ENCODE measurements at regions not wholly inside any gene's neighbourhood (a gene's known extent, or its start where the extent isn't known, plus 50 kb on each side); places are given as distances from the start of the nearest gene placed in this dataset.
"Not testable (repeated sequence)": the region's sequence is repeated elsewhere in the genome, so short reads cannot be mapped to it uniquely, and the experiment has no call there.

- H3K27me3 ChIP-seq = no peaks in the 10 kb centered on the region
- intact Hi-C loops (cut with DNase I) = no loop called here
- H3K36me3 ChIP-seq = no peaks in the 10 kb centered on the region
- H3K9me3 ChIP-seq = no peaks in the 10 kb centered on the region
- no peaks in the 10 kb centered on the region for H3K4me1 ChIP-seq
- DNase-seq (ENCODE audit: low spot score in 2 of 2) = no peak
- no peak overlapping the region for H3K4me3 ChIP-seq
- no peak for TF ChIP-seq CTCF (IDR thresholded peaks at IDR 0.05)
- H3K27ac ChIP-seq = no peak overlapping the region
Observed at GRCh38 chr3:159497361-159497760, 491.3 kb upstream of the IL12A start.

- intact Hi-C loops (cut with DNase I) = no loop called here
- Histone ChIP-seq H3K4me1 (no peaks in the 10 kb centered on the region), H3K9me3 (no peaks in the 10 kb centered on the region), H3K27me3 (no peaks in the 10 kb centered on the region), H3K27ac (no peak overlapping the region), H3K4me3 (no peak overlapping the region), H3K36me3 (no peaks in the 10 kb centered on the region)
- DNase-seq (ENCODE audit: low spot score in 2 of 2) = no peak
- no peak for TF ChIP-seq CTCF (IDR thresholded peaks at IDR 0.05)
Observed at GRCh38 chr3:159499031-159499793, 489.4 kb upstream of the IL12A start.

GRCh38 chr3:159501029-159501428, 487.6 kb upstream of the IL12A start:
- no peaks in the 10 kb centered on the region for H3K9me3 ChIP-seq
- no peak for DNase-seq (ENCODE audit: low spot score in 2 of 2)
- H3K27ac ChIP-seq = no peak overlapping the region
- H3K4me1 ChIP-seq = no peaks in the 10 kb centered on the region
- H3K27me3 ChIP-seq = no peaks in the 10 kb centered on the region
- H3K36me3 ChIP-seq = no peaks in the 10 kb centered on the region
- TF ChIP-seq CTCF (IDR thresholded peaks at IDR 0.05) = no peak
- intact Hi-C loops (cut with DNase I) = no loop called here
- no peak overlapping the region for H3K4me3 ChIP-seq

GRCh38 chr3:159502986-159503385, 485.6 kb upstream of the IL12A start:
- no peak for TF ChIP-seq CTCF (IDR thresholded peaks at IDR 0.05)

GRCh38 chr3:159510988-159511387, 477.6 kb upstream of the IL12A start:
- intact Hi-C loops (cut with DNase I); H3K27ac ChIP-seq; H3K9me3 ChIP-seq; H3K27me3 ChIP-seq; DNase-seq (ENCODE audit: low spot score in 2 of 2); H3K4me3 ChIP-seq; H3K36me3 ChIP-seq; H3K4me1 ChIP-seq: not testable (repeated sequence)

More at GRCh38 chr3:159502986-159503385, 485.6 kb upstream of the IL12A start:
- no peak for DNase-seq (ENCODE audit: low spot score in 2 of 2)
- H3K4me1 ChIP-seq = no peaks in the 10 kb centered on the region
- intact Hi-C loops (cut with DNase I) = no loop called here
- H3K9me3 ChIP-seq = no peaks in the 10 kb centered on the region
- H3K27ac ChIP-seq = no peak overlapping the region
- no peaks in the 10 kb centered on the region for H3K36me3 ChIP-seq
- no peak overlapping the region for H3K4me3 ChIP-seq
- H3K27me3 ChIP-seq = no peaks in the 10 kb centered on the region

- no peak for DNase-seq (ENCODE audit: low spot score in 2 of 2)
- Histone ChIP-seq H3K9me3 (no peaks in the 10 kb centered on the region), H3K4me3 (no peak overlapping the region), H3K36me3 (no peaks in the 10 kb centered on the region), H3K4me1 (no peaks in the 10 kb centered on the region), H3K27me3 (no peaks in the 10 kb centered on the region), H3K27ac (no peak overlapping the region)
- TF ChIP-seq CTCF (IDR thresholded peaks at IDR 0.05) = no peak
- intact Hi-C loops (cut with DNase I) = no loop called here
Observed at GRCh38 chr3:159513444-159513843, 475.2 kb upstream of the IL12A start.
